Naive thymus-derived CD4-positive, alpha-beta T cell (primary cell): ENCODE measurements at regions not wholly inside any gene's neighbourhood (a gene's known extent, or its start where the extent isn't known, plus 50 kb on each side); places are given as distances from the start of the nearest gene placed in this dataset.

Source experiments
- ATAC-seq: fragments of 150-1000 bp; cut with Tn5 transposase; 2 replicates; pipeline ENCODE4 v1.10.0; 2021; ENCODE audit warnings: mild to moderate bottlenecking, moderate library complexity
- CTCF ChIA-PET: fragments of 350-600 bp; sonication (Branson Sonifier 250); formaldehyde crosslinking; loops from one replicate; lab custom pipeline; 2021; ENCODE audit warnings: antibody characterized with exemption; lab: Charles Lee
- POLR2A ChIA-PET: fragments of 350-600 bp; sonication (Branson Sonifier 250); formaldehyde crosslinking; loops from one replicate; lab custom pipeline; 2021; ENCODE audit warnings: antibody characterized with exemption, inconsistent platforms; lab: Charles Lee
- DNase-seq, 9 donors: peaks; one replicate each; pipeline versions ENCODE4 v3.0.0 to v3.0.0-alpha.2; 2020 to 2022; ENCODE audit warnings: mixed read lengths in 1 of 9
- H3K27ac ChIP-seq: one replicate; pipeline ENCODE4 v1.7.0; 2013; ENCODE audit warnings: mild to moderate bottlenecking, low read depth, low read length, moderate library complexity
- H3K27me3 ChIP-seq, 2 donors: one replicate each; pipeline ENCODE4 v1.7.0; 2013; ENCODE audit warnings: low read length in 2 of 2, mild to moderate bottlenecking in 2 of 2, moderate library complexity in 2 of 2; ENCODE audit not compliant: control insufficient read depth in 2 of 2, insufficient read depth in 2 of 2
- H3K36me3 ChIP-seq, 3 experiments: 1 replicate in 2 of 3; 2 replicates in 1 of 3; pipeline ENCODE4 v1.7.0; 2013; ENCODE audit warnings: low read length in 3 of 3, mild to moderate bottlenecking in 3 of 3, moderate library complexity in 1 of 3; ENCODE audit not compliant: insufficient read depth in 3 of 3, control insufficient read depth in 2 of 3
- H3K4me1 ChIP-seq, 2 donors: one replicate each; pipeline ENCODE4 v1.7.0; 2013; ENCODE audit warnings: low read length in 2 of 2, mild to moderate bottlenecking in 2 of 2, moderate library complexity in 1 of 2; ENCODE audit not compliant: control insufficient read depth in 2 of 2, insufficient read depth in 2 of 2
- H3K4me3 ChIP-seq: 2 replicates; pipeline ENCODE4 v1.7.0; 2013; ENCODE audit warnings: mild to moderate bottlenecking, low read length
- H3K9me3 ChIP-seq, 3 experiments: 1 replicate in 2 of 3; 2 replicates in 1 of 3; pipeline ENCODE4 v1.7.0; 2013; ENCODE audit warnings: low read length in 3 of 3; ENCODE audit not compliant: control insufficient read depth in 2 of 3
- H3K27ac Mint-ChIP-seq, 9 donors: one replicate each; pipeline ENCODE4 v1.8.0; 2020 to 2022; ENCODE audit warnings: mixed read lengths in 9 of 9, mild to moderate bottlenecking in 8 of 9, moderate library complexity in 5 of 9, inconsistent platforms in 2 of 9
- H3K27me3 Mint-ChIP-seq, 5 donors: one replicate each; pipeline ENCODE4 v1.8.0; 2021 to 2022; ENCODE audit warnings: mixed read lengths in 5 of 5, mild to moderate bottlenecking in 1 of 5
- H3K36me3 Mint-ChIP-seq, 5 donors: one replicate each; pipeline ENCODE4 v1.8.0; 2020 to 2022; ENCODE audit warnings: mixed read lengths in 5 of 5, mild to moderate bottlenecking in 3 of 5, inconsistent platforms in 1 of 5
- H3K4me1 Mint-ChIP-seq, 7 donors: one replicate each; pipeline ENCODE4 v1.8.0; 2020 to 2022; ENCODE audit warnings: mixed read lengths in 7 of 7, mild to moderate bottlenecking in 3 of 7, inconsistent platforms in 1 of 7
- H3K4me3 Mint-ChIP-seq, 10 donors: one replicate each; pipeline ENCODE4 v1.8.0; 2020 to 2022; ENCODE audit warnings: mild to moderate bottlenecking in 10 of 10, mixed read lengths in 10 of 10, moderate library complexity in 6 of 10, inconsistent platforms in 2 of 10
- H3K9me3 Mint-ChIP-seq, 11 donors: one replicate each; pipeline ENCODE4 v1.8.0; 2020 to 2022; ENCODE audit warnings: mixed read lengths in 11 of 11, mild to moderate bottlenecking in 4 of 11, inconsistent platforms in 1 of 11, moderate library complexity in 1 of 11
- intact Hi-C, 2 donors: fragments of 100-400 bp; cut with micrococcal nuclease; formaldehyde crosslinking; loops; one replicate each; pipeline ENCODE4 v1.15.1; 2023

GRCh38 chr4:66300336-66300934, 630.1 kb upstream of the EPHA5 start:
- ChIA-PET CTCF (no interaction called here), POLR2A (no interaction called here)
- no peaks in the 10 kb centered on the region for H3K9me3 ChIP-seq
- no peak overlapping the region for H3K4me3 ChIP-seq
- Mint-ChIP-seq H3K36me3 (no peaks in the 10 kb centered on the region), H3K9me3 (peaks cover 1 to 44% (median 4%) of the 10 kb centered on the region in 11 donors), H3K27me3 (no peaks in the 10 kb centered on the region), H3K4me3 (peak overlapping the region in 1 of 10 donors; percentile 47), H3K27ac (no peak overlapping the region), H3K4me1 (no peaks in the 10 kb centered on the region)
- intact Hi-C loops: no loop called here
- ATAC-seq (no peak), DNase-seq (no peak)
- H3K4me1 ChIP-seq: no peaks in the 10 kb centered on the region
- H3K36me3 ChIP-seq: no peaks in the 10 kb centered on the region
- H3K27me3 ChIP-seq: no peaks in the 10 kb centered on the region
- H3K27ac ChIP-seq: no peak overlapping the region

DNA sequence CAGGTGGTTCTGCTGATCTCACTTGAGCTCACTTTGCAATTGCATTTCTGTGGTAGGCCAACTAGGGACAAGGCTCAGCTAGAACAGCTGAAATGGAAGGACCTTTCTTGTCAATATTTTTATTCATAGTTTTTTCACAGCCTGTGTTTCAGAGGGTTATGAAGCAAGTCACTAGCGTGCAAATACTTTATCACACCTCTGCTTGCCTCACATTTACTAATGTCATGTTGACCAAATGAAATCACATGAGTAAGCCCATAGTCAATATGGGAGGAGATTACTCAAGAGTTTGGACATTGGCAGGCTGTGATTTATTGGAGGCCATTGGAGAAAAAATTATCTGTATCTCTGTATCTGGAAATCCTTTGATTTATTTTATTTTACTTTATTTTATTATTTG, 628.3 kb upstream of the EPHA5 start:
- Histone ChIP-seq H3K27ac (no peak overlapping the region), H3K4me1 (no peaks in the 10 kb centered on the region), H3K27me3 (no peaks in the 10 kb centered on the region), H3K9me3 (no peaks in the 10 kb centered on the region), H3K4me3 (no peak overlapping the region), H3K36me3 (no peaks in the 10 kb centered on the region)
- ChIA-PET CTCF (interaction anchor here (0.5 kb wide), 1 partner anchor 218 kb away, joined by 3 read pairs; no protein-coding TSS in a partner anchor), POLR2A (no interaction called here)
- Mint-ChIP-seq H3K27ac (no peak overlapping the region), H3K9me3 (peaks cover 0 to 36% (median 6%) of the 10 kb centered on the region in 11 donors), H3K4me1 (no peaks in the 10 kb centered on the region), H3K36me3 (no peaks in the 10 kb centered on the region), H3K4me3 (no peak overlapping the region), H3K27me3 (no peaks in the 10 kb centered on the region)
- no peak for ATAC-seq
- no peak for DNase-seq
- intact Hi-C loops: no loop called here

DNA sequence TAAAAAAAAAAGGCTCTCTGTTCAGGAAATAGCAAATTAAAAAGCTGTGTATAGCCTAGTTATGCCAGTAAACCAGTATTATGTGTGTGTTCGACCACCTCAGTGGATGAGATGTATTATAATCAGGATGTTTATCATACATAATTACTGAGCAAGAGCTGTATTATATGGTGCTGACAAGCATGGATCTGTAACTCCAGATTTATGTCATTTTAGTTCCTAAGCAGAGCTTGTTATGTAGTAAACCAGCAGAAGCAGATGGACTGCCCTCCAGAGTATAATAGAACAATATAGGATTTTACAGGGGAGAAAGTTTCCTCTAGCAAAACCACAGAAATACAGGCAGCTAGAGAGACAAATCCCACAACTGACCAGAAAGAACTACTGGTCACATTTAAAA, 627.4 kb upstream of the EPHA5 start:
- Histone ChIP-seq H3K27ac (no peak overlapping the region), H3K9me3 (no peaks in the 10 kb centered on the region), H3K4me3 (no peak overlapping the region), H3K27me3 (no peaks in the 10 kb centered on the region), H3K4me1 (no peaks in the 10 kb centered on the region), H3K36me3 (no peaks in the 10 kb centered on the region)
- ATAC-seq (no peak), DNase-seq (no peak)
- Mint-ChIP-seq H3K9me3 (peaks cover 0 to 39% (median 6%) of the 10 kb centered on the region in 11 donors), H3K4me3 (no peak overlapping the region), H3K27ac (no peak overlapping the region), H3K4me1 (no peaks in the 10 kb centered on the region), H3K36me3 (no peaks in the 10 kb centered on the region), H3K27me3 (no peaks in the 10 kb centered on the region)
- ChIA-PET CTCF (no interaction called here), POLR2A (no interaction called here)
- intact Hi-C loops: no loop called here

- CTCF ChIA-PET: no interaction called here
- intact Hi-C loops: no loop called here
- H3K27ac Mint-ChIP-seq: no peak overlapping the region
Measured at GRCh38 chr4:66294638-66295037, 624.3 kb upstream of the EPHA5 start.

DNA sequence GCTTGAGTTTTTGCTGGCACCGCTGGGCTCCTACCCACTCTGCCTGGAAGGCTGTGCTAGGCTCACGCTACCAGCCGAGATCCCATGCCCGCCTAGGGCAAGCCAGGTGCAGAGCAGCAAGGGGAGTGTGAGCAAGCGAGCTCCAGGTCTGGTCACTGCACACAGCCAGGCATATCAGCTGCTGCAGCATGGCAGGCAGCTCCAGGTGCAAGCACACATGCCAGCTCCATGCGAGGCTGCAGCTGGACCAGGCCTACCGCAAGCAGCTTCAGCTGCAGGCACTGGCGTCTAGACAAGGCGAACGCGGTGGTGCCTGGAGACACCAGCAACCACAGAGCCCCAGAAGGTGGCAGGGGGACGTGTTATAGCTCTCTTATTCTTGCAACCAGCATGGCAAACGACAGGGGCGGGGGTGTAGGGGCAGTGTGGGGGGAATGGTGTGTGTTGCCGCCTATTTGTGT, 614.7 kb upstream of the EPHA5 start:
- no peak overlapping the region for H3K27ac Mint-ChIP-seq
- POLR2A ChIA-PET: no interaction called here
- peak; percentile 10 for ATAC-seq
- Histone ChIP-seq H3K9me3 (no peaks in the 10 kb centered on the region), H3K36me3 (no peaks in the 10 kb centered on the region), H3K4me3 (no peak overlapping the region), H3K27me3 (no peaks in the 10 kb centered on the region), H3K4me1 (no peaks in the 10 kb centered on the region), H3K27ac (no peak overlapping the region)
- intact Hi-C loops: no loop called here
- no peaks in the 10 kb centered on the region for H3K27me3 Mint-ChIP-seq
- no peaks in the 10 kb centered on the region for H3K4me1 Mint-ChIP-seq
- H3K4me3 Mint-ChIP-seq: no peak overlapping the region
- CTCF ChIA-PET: no interaction called here
- no peak for DNase-seq
- H3K9me3 Mint-ChIP-seq: peaks cover 0 to 5% (median 1%) of the 10 kb centered on the region in 11 donors
- H3K36me3 Mint-ChIP-seq: no peaks in the 10 kb centered on the region

More at GRCh38 chr4:66294638-66295037, 624.3 kb upstream of the EPHA5 start:
- Histone ChIP-seq H3K27ac (no peak overlapping the region), H3K4me1 (no peaks in the 10 kb centered on the region), H3K9me3 (no peaks in the 10 kb centered on the region), H3K4me3 (no peak overlapping the region), H3K36me3 (no peaks in the 10 kb centered on the region), H3K27me3 (no peaks in the 10 kb centered on the region)
- POLR2A ChIA-PET: no interaction called here
- no peaks in the 10 kb centered on the region for H3K4me1 Mint-ChIP-seq
- H3K27me3 Mint-ChIP-seq: no peaks in the 10 kb centered on the region
- H3K36me3 Mint-ChIP-seq: no peaks in the 10 kb centered on the region
- no peak for ATAC-seq
- no peak for DNase-seq
- no peak overlapping the region for H3K4me3 Mint-ChIP-seq
- peaks cover 0 to 20% (median 6%) of the 10 kb centered on the region in 11 donors for H3K9me3 Mint-ChIP-seq

DNA sequence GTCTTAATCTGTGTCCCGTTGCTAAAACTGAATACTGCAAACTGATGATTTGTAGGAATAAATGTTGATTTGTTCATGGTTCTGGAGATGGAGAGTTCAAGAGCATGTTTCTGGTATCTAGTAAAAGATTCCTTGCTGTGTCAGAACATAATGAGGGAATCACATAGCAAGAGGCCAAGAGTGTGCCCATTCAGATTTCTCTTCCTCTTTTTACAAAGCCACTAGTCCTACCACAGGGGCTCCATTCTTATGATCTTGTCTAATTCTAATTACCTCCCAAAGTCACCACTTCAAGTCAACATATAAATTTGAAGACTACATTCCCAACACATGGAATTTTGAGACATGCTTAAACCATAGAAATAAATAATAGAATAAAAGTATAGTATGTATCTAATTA, 608.8 kb upstream of the EPHA5 start:
- Histone ChIP-seq H3K27ac (no peak overlapping the region), H3K27me3 (no peaks in the 10 kb centered on the region), H3K9me3 (no peaks in the 10 kb centered on the region), H3K36me3 (no peaks in the 10 kb centered on the region), H3K4me1 (no peaks in the 10 kb centered on the region), H3K4me3 (no peak overlapping the region)
- no peaks in the 10 kb centered on the region for H3K27me3 Mint-ChIP-seq
- ChIA-PET POLR2A (no interaction called here), CTCF (no interaction called here)
- no peaks in the 10 kb centered on the region for H3K4me1 Mint-ChIP-seq
- DNase-seq (no peak), ATAC-seq (no peak)
- H3K27ac Mint-ChIP-seq: no peak overlapping the region
- no peak overlapping the region for H3K4me3 Mint-ChIP-seq
- intact Hi-C loops: no loop called here
- H3K36me3 Mint-ChIP-seq: no peaks in the 10 kb centered on the region
- peaks cover 0 to 8% (median 4%) of the 10 kb centered on the region in 11 donors for H3K9me3 Mint-ChIP-seq

- Histone ChIP-seq H3K36me3 (no peaks in the 10 kb centered on the region), H3K4me3 (no peak overlapping the region), H3K4me1 (no peaks in the 10 kb centered on the region), H3K27me3 (no peaks in the 10 kb centered on the region), H3K9me3 (no peaks in the 10 kb centered on the region), H3K27ac (no peak overlapping the region)
- intact Hi-C loops: no loop called here
- peaks cover under 1 to 14% (median 6%) of the 10 kb centered on the region in 11 donors for H3K9me3 Mint-ChIP-seq
- ATAC-seq (no peak), DNase-seq (no peak)
- no peak overlapping the region for H3K4me3 Mint-ChIP-seq
- H3K27me3 Mint-ChIP-seq: no peaks in the 10 kb centered on the region
- H3K27ac Mint-ChIP-seq: no peak overlapping the region
- POLR2A ChIA-PET: no interaction called here
- H3K4me1 Mint-ChIP-seq: no peaks in the 10 kb centered on the region
- H3K36me3 Mint-ChIP-seq: no peaks in the 10 kb centered on the region
- CTCF ChIA-PET: no interaction called here
Measured at GRCh38 chr4:66275411-66276038, 605.2 kb upstream of the EPHA5 start.
